CD4-positive, alpha-beta T cell treated with Interleukin-15 for 1 hour (primary cell): ENCODE measurements at regions not wholly inside any gene's neighbourhood (a gene's known extent, or its start where the extent isn't known, plus 50 kb on each side); places are given as distances from the start of the nearest gene placed in this dataset.
"Not testable (repeated sequence)": the region's sequence is repeated elsewhere in the genome, so short reads cannot be mapped to it uniquely, and the experiment has no call there.

Source experiments
- DNase-seq: peaks from one replicate; pipeline ENCODE4 v3.0.0-alpha.2; 2020

- no peak for DNase-seq
Measured at GRCh38 chr2:143940720-143941119, 579.2 kb downstream of the ZEB2 start.

- DNase-seq, result no peak
Measured at GRCh38 chr2:143939626-143940330, 580.1 kb downstream of the ZEB2 start.

- DNase-seq, result no peak
Measured at GRCh38 chr2:143937723-143938350, 582.1 kb downstream of the ZEB2 start.

- DNase-seq, result no peak
Measured at GRCh38 chr2:143936848-143937722, 582.8 kb downstream of the ZEB2 start.

DNA sequence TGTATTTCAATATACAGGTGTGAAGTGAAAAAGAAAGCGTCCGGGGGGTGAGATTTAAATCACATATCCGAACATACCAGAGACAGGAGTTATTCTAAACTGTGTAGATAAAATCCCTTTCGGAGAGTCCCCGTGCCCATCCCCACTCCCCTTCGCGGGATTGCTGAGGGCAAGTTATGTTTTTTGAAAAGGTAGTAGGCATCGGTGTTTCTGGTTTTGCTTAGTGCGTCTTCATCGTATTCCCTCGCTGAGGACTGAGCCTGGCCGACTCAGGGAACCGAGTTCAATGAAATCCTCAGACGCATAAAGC is 583.4 kb downstream of the ZEB2 start:
- no peak for DNase-seq

- no peak for DNase-seq
Measured at GRCh38 chr2:143935482-143935752, 584.5 kb downstream of the ZEB2 start.

DNA sequence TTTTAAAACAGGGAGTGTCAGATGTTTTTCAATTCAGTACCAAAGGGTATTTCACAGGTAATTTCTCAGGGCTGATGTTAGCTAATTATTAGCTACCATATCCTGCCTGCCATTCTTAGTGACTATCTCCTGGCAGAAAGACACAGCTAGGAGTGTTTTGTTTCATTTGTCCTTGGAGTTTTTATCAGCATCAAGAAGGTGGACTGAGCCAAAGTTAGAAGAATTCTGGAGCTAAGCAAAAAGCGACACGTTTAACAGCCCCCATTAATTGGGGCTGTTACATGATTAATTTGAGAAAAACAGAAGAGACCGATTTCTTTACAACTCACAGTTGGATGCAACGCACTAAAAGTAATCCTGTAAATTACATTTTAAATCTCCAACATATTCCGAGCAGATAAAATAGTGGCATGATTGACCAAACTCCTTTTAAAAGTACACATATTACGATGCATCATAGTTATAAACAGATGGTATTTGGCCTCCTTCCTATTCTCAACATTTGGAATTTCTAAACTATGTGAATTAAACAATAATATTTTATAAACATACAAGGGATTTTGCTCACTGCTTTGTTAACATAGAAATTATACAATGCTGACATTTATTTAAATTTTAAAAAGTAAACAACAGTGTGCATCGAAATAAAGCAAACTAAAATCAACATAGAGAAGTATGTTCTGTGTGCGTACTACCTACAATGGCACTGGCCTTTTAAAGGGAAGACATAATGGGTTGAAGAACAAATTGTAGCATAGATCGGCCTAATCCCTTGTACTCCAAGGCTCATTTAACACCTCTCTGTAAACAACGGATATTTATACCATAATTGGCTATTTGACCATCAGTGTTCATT is 585.1 kb downstream of the ZEB2 start:
- DNase-seq, result no peak

GRCh38 chr2:143933946-143934569 is 585.9 kb downstream of the ZEB2 start:
- no peak for DNase-seq

DNA sequence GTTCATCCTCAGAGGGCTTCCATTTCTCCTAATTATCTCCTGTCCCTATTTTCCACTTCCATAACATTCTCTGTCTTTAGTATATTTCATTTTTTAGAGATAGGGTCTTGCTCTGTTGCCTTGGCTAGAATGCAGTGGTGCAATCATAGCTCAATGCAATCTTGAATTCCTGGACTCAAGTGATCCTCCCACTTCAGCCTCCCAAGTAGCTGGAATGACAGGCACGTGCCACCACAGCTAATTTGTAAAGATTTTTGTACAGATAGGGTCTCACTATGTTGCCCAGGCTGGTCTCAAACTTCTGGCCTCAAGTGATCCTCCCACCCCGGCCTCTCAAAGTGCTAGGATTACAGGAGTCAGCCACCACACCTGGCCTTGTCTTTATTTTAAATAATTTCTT is 589.0 kb downstream of the ZEB2 start:
- no peak for DNase-seq

DNA sequence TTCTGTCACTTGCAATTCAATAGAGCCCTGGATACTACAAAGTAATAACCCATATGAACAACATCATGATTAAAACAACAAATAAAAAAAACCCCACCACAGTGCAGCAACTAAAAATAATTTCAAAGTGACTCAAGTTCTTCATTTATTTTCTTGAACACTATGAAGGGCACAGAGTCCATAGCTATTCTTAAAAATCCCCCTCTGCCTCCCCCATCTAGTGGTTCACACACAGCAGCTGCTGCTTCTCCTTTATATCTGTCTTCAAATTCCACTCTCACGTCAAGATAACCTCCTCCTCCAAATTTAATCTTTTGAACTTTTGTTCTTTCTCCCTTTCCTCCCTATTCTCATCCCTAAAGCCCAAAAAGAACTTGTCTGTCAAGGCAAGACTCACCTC is 591.3 kb downstream of the ZEB2 start:
- no peak for DNase-seq

GRCh38 chr2:143928184-143928583 is 591.7 kb downstream of the ZEB2 start:
- DNase-seq, result no peak

DNA sequence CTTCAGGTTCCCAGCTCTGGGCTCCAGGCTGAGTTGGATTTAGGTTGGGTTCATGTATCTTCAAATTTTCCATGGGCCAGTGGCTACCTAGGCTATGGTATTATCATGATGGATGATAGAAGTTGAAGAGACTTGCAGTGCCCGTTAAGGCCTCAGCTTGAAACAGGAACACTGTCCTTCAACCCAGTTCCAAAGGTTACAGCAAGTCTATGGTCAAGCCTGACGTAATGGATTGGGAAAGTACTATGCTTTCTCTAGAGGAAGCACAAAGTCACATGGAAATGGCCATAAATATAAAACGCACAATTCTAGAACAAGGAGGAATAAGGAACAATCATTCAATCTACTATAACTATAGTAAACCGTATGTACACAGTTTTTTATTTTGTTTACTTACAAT is 593.2 kb downstream of the ZEB2 start:
- no peak for DNase-seq

- not testable (repeated sequence) for DNase-seq
Measured at GRCh38 chr2:143922261-143922830, 597.6 kb downstream of the ZEB2 start.

DNA sequence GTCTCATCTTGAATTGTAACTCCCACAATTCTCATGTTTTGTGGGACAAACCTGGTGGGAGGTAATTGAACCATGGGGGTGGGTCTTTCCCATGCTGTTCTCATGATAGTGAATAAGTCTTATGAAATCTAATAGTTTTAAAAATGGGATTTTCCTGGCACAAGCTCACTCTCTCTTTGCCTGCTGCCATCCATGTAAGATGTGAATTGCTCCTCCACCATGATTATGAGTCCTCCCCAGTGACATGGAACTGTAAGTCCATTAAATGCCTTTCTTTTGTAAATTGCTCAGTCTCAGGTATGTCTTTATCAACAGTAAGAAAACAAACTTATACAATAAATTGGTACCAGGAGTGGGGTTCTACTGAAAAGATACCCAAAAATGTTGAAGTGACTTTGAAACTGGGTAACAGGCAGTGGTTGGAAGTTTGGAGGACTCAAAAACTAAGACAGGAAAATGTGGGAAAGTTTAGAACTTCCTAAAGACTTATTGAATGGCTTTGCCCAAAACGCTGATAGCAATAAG is 601.4 kb downstream of the ZEB2 start:
- no peak for DNase-seq

DNA sequence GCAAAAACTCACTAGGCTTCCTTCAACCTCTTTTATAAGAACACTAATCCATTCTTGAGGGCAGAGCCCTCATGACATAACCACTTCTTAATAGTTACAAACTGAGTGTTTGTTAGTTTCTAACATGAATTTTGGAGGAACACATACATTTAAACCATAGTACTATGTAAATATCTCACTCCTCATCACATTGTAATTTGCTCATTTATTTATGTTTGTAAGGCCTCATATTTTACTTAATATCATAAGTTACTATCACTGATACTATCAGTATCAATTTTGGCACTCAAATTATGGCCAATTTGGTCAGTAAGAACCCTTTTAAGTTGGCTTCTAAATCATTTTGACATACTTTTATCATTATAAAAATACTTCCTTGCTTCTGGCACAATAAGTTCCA is 603.1 kb downstream of the ZEB2 start:
- no peak for DNase-seq

GRCh38 chr2:143909577-143910353 is 610.2 kb downstream of the ZEB2 start:
- DNase-seq, result no peak

DNA sequence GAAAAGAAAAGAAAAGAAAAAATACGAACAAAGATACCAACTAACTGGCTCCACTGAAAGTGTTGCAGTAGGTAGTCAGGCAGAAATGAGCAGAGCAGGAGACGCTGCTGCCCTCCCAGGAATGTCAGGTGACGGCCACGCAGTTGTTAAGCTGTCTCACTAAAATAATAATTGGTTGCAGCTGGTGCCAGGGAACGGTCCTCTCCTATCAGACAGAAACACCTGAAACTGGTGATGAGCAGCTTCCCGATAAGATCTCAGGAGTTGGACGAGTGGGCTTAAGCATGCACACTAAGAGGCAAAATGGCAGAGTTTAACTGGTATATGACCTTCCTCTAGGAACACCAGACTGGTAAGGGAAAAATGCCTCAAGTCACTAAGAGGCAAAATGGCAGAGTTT is 611.1 kb downstream of the ZEB2 start:
- no peak for DNase-seq

DNA sequence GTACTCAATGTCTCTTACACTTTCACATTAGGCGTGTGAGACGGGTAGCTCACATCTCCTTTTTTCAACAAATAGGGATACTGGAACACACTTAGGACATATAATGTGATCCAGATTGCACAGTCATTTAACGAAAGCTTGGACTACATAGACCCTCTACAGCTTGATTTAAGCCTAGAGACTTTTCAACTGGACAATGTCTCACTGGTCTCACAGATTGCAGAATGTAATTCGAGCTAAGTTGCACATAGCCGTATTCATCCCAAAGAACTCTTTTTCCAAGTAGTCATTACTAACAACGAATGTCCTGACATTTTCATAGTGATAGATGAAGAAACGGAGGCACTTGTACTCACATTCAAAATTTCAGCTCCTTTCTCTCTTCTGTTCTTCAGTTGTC is 612.1 kb downstream of the ZEB2 start:
- no peak for DNase-seq

DNA sequence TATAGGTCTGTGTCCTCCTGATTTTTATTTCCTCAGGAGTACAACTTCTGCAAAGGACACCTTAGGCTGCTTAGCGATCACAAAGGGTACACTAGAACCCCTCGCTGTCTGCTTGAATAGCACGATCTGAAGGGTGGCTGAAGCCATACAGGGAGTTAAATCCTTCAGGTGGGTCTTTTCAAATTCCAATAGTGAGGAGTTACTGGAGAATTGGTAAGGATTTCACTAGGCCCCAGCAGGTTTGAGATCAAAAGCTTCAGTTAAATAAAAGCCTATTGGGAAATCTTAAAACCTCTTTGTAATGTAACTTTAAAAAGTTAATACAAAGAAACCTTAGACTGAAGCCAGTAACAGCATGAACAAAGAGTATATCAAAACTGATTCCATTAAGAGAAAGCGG is 613.1 kb downstream of the ZEB2 start:
- no peak for DNase-seq

- DNase-seq, result no peak
Measured at GRCh38 chr2:143905587-143905986, 614.3 kb downstream of the ZEB2 start.

- no peak for DNase-seq
Measured at GRCh38 chr2:143903172-143903856, 616.6 kb downstream of the ZEB2 start.
